ENCODE measurements at regions not wholly inside any gene's neighbourhood (a gene's known extent, or its start where the extent isn't known, plus 50 kb on each side); places are given as distances from the start of the nearest gene placed in this dataset.
"Not testable (repeated sequence)": the region's sequence is repeated elsewhere in the genome, so short reads cannot be mapped to it uniquely, and the experiment has no call there.

- no peak for DNase-seq
These were observed 160.3 kb downstream of the PTPRU start for GRCh38 chr1:29396438-29397255.

GRCh38 chr1:29395736-29396437 lies 159.6 kb downstream of the PTPRU start:
- no peak for DNase-seq

GRCh38 chr1:29394521-29395225 lies 158.4 kb downstream of the PTPRU start:
- no peak for DNase-seq

GRCh38 chr1:29393451-29393826 lies 157.1 kb downstream of the PTPRU start:
- no peak for DNase-seq

GRCh38 chr1:29392486-29393450 lies 156.4 kb downstream of the PTPRU start:
- no peak for DNase-seq

- DNase-seq: no peak
These were observed 155.7 kb downstream of the PTPRU start for GRCh38 chr1:29392036-29392435.

GRCh38 chr1:29391362-29391880 lies 155.1 kb downstream of the PTPRU start:
- DNase-seq: no peak

GRCh38 chr1:29390491-29391361 lies 154.4 kb downstream of the PTPRU start:
- DNase-seq: no peak

GRCh38 chr1:29390075-29390474 lies 153.8 kb downstream of the PTPRU start:
- no peak for DNase-seq

GRCh38 chr1:29389533-29390041 lies 153.3 kb downstream of the PTPRU start:
- DNase-seq: no peak

GRCh38 chr1:29388884-29389283 lies 152.6 kb downstream of the PTPRU start:
- no peak for DNase-seq

GRCh38 chr1:29388170-29388569 lies 151.8 kb downstream of the PTPRU start:
- no peak for DNase-seq

- no peak for DNase-seq
These were observed 150.9 kb downstream of the PTPRU start for GRCh38 chr1:29387210-29387609.

GRCh38 chr1:29386453-29386852 lies 150.1 kb downstream of the PTPRU start:
- not testable (repeated sequence) for DNase-seq

GRCh38 chr1:29385966-29386365 lies 149.6 kb downstream of the PTPRU start:
- DNase-seq: no peak

GRCh38 chr1:29384496-29385015 lies 148.2 kb downstream of the PTPRU start:
- no peak for DNase-seq

GRCh38 chr1:29383746-29384371 lies 147.5 kb downstream of the PTPRU start:
- DNase-seq: no peak

- no peak for DNase-seq
These were observed 146.8 kb downstream of the PTPRU start for GRCh38 chr1:29382851-29383745.

GRCh38 chr1:29381426-29381825 lies 145.1 kb downstream of the PTPRU start:
- DNase-seq: no peak

All from CD4-positive, alpha-beta T cell treated with Interleukin-17A for 1 hour (primary cell).